Liver (tissue), 3 donors: ENCODE measurements at regions not wholly inside any gene's neighbourhood (a gene's known extent, or its start where the extent isn't known, plus 50 kb on each side); places are given as distances from the start of the nearest gene placed in this dataset.

ENCODE experiments used
- ATF3 ChIP-seq: IDR thresholded peaks from 2 replicates; pipeline ENCODE4 v1.6.1; 2016; ENCODE audit warnings: antibody characterized with exemption
- CTCF ChIP-seq: fragments of 150-350 bp; IDR thresholded peaks from 2 replicates; pipeline ENCODE4 v1.5.1; 2017; ENCODE audit warnings: improper control_type of control experiment, low read depth, low read length; ENCODE audit not compliant: missing input control
- GABPA ChIP-seq, 2 donors: IDR thresholded peaks in 1 of 2; conservative IDR thresholded peaks in 1 of 2; 2 replicates each; pipeline ENCODE4 v1.6.1; 2016; ENCODE audit warnings: antibody characterized with exemption in 2 of 2, mild to moderate bottlenecking in 1 of 2, moderate library complexity in 1 of 2
- HNF4A ChIP-seq, 2 donors: conservative IDR thresholded peaks; 2 replicates each; pipeline ENCODE4 v1.6.1; 2016; ENCODE audit warnings: antibody characterized with exemption in 2 of 2, mild to moderate bottlenecking in 2 of 2
- NR2F2 ChIP-seq: IDR thresholded peaks from 2 replicates; pipeline ENCODE4 v1.6.1; 2016; ENCODE audit warnings: antibody characterized with exemption
- RAD21 ChIP-seq, 2 donors: IDR thresholded peaks; 2 replicates each; pipeline ENCODE4 v1.6.1; 2016; ENCODE audit warnings: antibody characterized with exemption in 2 of 2, mild to moderate bottlenecking in 2 of 2
- SP1 ChIP-seq: IDR thresholded peaks from 2 replicates; pipeline ENCODE4 v1.6.1; 2018; ENCODE audit warnings: antibody characterized with exemption, mild to moderate bottlenecking
- ZBTB33 ChIP-seq: IDR thresholded peaks from 2 replicates; pipeline ENCODE4 v1.6.1; 2016; ENCODE audit warnings: antibody characterized with exemption
- donor health status: healthy.
- donor health status: healthy.

- no peak for TF ChIP-seq CTCF
- no peak for TF ChIP-seq NR2F2
- no peak for TF ChIP-seq GABPA (IDR thresholded peaks at IDR 0.05 in 1 of 2, conservative IDR thresholded peaks at IDR 0.05 in 1 of 2)
- TF ChIP-seq SP1, result no peak
- TF ChIP-seq ZBTB33, result no peak
- TF ChIP-seq ATF3, result no peak
- TF ChIP-seq HNF4A (conservative IDR thresholded peaks at IDR 0.05), result no peak
- no peak for TF ChIP-seq RAD21 (IDR thresholded peaks at IDR 0.05)
These were observed 309.3 kb downstream of the GPR37 start for GRCh38 chr7:124456286-124456685.
